ENCODE measurements at regions not wholly inside any gene's neighbourhood (a gene's known extent, or its start where the extent isn't known, plus 50 kb on each side); places are given as distances from the start of the nearest gene placed in this dataset.

- TF ChIP-seq, protein P1, sequence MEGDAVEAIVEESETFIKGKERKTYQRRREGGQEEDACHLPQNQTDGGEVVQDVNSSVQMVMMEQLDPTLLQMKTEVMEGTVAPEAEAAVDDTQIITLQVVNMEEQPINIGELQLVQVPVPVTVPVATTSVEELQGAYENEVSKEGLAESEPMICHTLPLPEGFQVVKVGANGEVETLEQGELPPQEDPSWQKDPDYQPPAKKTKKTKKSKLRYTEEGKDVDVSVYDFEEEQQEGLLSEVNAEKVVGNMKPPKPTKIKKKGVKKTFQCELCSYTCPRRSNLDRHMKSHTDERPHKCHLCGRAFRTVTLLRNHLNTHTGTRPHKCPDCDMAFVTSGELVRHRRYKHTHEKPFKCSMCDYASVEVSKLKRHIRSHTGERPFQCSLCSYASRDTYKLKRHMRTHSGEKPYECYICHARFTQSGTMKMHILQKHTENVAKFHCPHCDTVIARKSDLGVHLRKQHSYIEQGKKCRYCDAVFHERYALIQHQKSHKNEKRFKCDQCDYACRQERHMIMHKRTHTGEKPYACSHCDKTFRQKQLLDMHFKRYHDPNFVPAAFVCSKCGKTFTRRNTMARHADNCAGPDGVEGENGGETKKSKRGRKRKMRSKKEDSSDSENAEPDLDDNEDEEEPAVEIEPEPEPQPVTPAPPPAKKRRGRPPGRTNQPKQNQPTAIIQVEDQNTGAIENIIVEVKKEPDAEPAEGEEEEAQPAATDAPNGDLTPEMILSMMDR (IDR thresholded peaks at IDR 0.05; ENCODE audit: low read depth, low read length, poor library complexity, severe bottlenecking): no peak
- TF ChIP-seq EZH2phosphoT487 (IDR thresholded peaks at IDR 0.05; ENCODE audit: borderline replicate concordance, low read length): no peak
Measured at GRCh38 chr3:187473778-187474406, 105.7 kb downstream of the RTP4 start.

Measured in DOHH2 (cell line).